ENCODE measurements at regions not wholly inside any gene's neighbourhood (a gene's known extent, or its start where the extent isn't known, plus 50 kb on each side); places are given as distances from the start of the nearest gene placed in this dataset.
"Not testable (repeated sequence)": the region's sequence is repeated elsewhere in the genome, so short reads cannot be mapped to it uniquely, and the experiment has no call there.

GRCh38 chr2:207437524-207438143 is 92.1 kb upstream of the CREB1 start:
- TF ChIP-seq, protein P1, sequence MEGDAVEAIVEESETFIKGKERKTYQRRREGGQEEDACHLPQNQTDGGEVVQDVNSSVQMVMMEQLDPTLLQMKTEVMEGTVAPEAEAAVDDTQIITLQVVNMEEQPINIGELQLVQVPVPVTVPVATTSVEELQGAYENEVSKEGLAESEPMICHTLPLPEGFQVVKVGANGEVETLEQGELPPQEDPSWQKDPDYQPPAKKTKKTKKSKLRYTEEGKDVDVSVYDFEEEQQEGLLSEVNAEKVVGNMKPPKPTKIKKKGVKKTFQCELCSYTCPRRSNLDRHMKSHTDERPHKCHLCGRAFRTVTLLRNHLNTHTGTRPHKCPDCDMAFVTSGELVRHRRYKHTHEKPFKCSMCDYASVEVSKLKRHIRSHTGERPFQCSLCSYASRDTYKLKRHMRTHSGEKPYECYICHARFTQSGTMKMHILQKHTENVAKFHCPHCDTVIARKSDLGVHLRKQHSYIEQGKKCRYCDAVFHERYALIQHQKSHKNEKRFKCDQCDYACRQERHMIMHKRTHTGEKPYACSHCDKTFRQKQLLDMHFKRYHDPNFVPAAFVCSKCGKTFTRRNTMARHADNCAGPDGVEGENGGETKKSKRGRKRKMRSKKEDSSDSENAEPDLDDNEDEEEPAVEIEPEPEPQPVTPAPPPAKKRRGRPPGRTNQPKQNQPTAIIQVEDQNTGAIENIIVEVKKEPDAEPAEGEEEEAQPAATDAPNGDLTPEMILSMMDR (IDR thresholded peaks at IDR 0.05; ENCODE audit: unreplicated experiment), result no peak
- DNase-seq, result no peak
- Mint-ChIP-seq H3K27ac (ENCODE audit: unreplicated experiment) (no peak overlapping the region), H3K27me3 (ENCODE audit: unreplicated experiment) (no peaks in the 10 kb centered on the region), H3K4me1 (ENCODE audit: low read depth, unreplicated experiment) (no peaks in the 10 kb centered on the region), H3K9me3 (ENCODE audit: low read depth, unreplicated experiment) (no peaks in the 10 kb centered on the region), H3K36me3 (ENCODE audit: insufficient read depth, unreplicated experiment) (no peaks in the 10 kb centered on the region), H3K4me3 (ENCODE audit: low read depth, unreplicated experiment) (no peak overlapping the region)
- BruUV-seq (replicated peaks), result no TSS peak
- CTCF ChIA-PET, result no interaction called here
- intact Hi-C loops (cut with micrococcal nuclease; ENCODE audit: unreplicated experiment), result no loop called here

- intact Hi-C loops (cut with micrococcal nuclease; ENCODE audit: unreplicated experiment), result no loop called here
- TF ChIP-seq, protein P1 (IDR thresholded peaks at IDR 0.05; ENCODE audit: unreplicated experiment), result no peak
Measured at GRCh38 chr2:207438414-207439126, 91.2 kb upstream of the CREB1 start.

DNA sequence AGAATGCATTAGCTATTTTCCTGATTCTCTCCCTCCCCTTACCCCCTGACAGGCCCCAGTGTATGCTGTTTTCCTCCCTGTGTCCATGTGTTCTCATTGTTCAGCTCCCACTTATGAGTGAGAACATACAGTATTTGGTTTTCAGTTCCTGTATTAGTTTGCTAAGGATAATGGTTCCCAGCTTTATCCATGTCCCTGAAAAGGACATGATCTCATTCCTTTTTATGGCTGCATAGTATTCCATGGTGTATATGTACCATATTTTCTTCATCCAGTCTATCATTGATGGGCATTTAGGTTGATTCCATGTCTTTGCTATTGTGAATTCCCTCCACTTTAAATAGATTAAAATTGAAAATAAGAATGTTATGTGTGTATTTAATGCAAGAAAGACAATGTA is 89.9 kb upstream of the CREB1 start:
- intact Hi-C loops (cut with micrococcal nuclease; ENCODE audit: unreplicated experiment); H3K36me3 Mint-ChIP-seq (ENCODE audit: insufficient read depth, unreplicated experiment); CTCF ChIA-PET; H3K4me3 Mint-ChIP-seq (ENCODE audit: low read depth, unreplicated experiment); H3K27me3 Mint-ChIP-seq (ENCODE audit: unreplicated experiment); BruUV-seq (replicated peaks); H3K27ac Mint-ChIP-seq (ENCODE audit: unreplicated experiment); H3K9me3 Mint-ChIP-seq (ENCODE audit: low read depth, unreplicated experiment); H3K4me1 Mint-ChIP-seq (ENCODE audit: low read depth, unreplicated experiment); DNase-seq: not testable (repeated sequence)

More at GRCh38 chr2:207438414-207439126, 91.2 kb upstream of the CREB1 start:
- Mint-ChIP-seq H3K27me3 (ENCODE audit: unreplicated experiment) (no peaks in the 10 kb centered on the region), H3K4me3 (ENCODE audit: low read depth, unreplicated experiment) (no peak overlapping the region), H3K9me3 (ENCODE audit: low read depth, unreplicated experiment) (no peaks in the 10 kb centered on the region), H3K4me1 (ENCODE audit: low read depth, unreplicated experiment) (no peaks in the 10 kb centered on the region), H3K36me3 (ENCODE audit: insufficient read depth, unreplicated experiment) (no peaks in the 10 kb centered on the region), H3K27ac (ENCODE audit: unreplicated experiment) (no peak overlapping the region)
- no peak for DNase-seq
- CTCF ChIA-PET, result no interaction called here
- BruUV-seq (replicated peaks), result no TSS peak

GRCh38 chr2:207444756-207445155 is 85.0 kb upstream of the CREB1 start:
- DNase-seq, result no peak
- Mint-ChIP-seq H3K36me3 (ENCODE audit: insufficient read depth, unreplicated experiment) (no peaks in the 10 kb centered on the region), H3K4me1 (ENCODE audit: low read depth, unreplicated experiment) (no peaks in the 10 kb centered on the region), H3K27me3 (ENCODE audit: unreplicated experiment) (no peaks in the 10 kb centered on the region), H3K4me3 (ENCODE audit: low read depth, unreplicated experiment) (no peak overlapping the region), H3K27ac (ENCODE audit: unreplicated experiment) (no peak overlapping the region), H3K9me3 (ENCODE audit: low read depth, unreplicated experiment) (no peaks in the 10 kb centered on the region)
- intact Hi-C loops (cut with micrococcal nuclease; ENCODE audit: unreplicated experiment), result no loop called here
- BruUV-seq (replicated peaks), result no TSS peak
- TF ChIP-seq, protein P1 (IDR thresholded peaks at IDR 0.05; ENCODE audit: unreplicated experiment), result no peak
- CTCF ChIA-PET, result no interaction called here

DNA sequence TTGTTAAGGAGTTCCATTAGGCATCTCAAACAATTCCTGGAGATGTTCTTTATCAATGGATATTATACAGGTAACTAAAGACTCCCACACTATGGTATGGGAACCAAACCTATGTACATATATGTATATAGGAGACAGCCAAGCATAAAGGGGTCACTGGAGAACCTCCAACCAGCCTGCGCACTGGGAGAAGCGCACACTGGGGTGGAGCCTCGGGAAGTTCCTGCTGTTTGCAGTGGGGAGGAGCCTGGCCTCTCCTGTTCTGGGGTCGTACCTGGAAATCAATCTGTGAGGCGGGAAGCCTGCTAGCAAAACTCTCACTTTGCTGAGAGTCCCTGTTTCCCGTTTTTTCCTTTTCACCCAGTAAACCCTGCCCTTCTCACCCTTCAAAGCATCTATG is 83.1 kb upstream of the CREB1 start:
- intact Hi-C loops (cut with micrococcal nuclease; ENCODE audit: unreplicated experiment), result no loop called here
- H3K9me3 Mint-ChIP-seq (ENCODE audit: low read depth, unreplicated experiment), result no peaks in the 10 kb centered on the region
- no peak overlapping the region for H3K4me3 Mint-ChIP-seq (ENCODE audit: low read depth, unreplicated experiment)
- CTCF ChIA-PET, result no interaction called here
- DNase-seq, result no peak
- H3K27me3 Mint-ChIP-seq (ENCODE audit: unreplicated experiment), result no peaks in the 10 kb centered on the region
- H3K36me3 Mint-ChIP-seq (ENCODE audit: insufficient read depth, unreplicated experiment), result no peaks in the 10 kb centered on the region
- no peak overlapping the region for H3K27ac Mint-ChIP-seq (ENCODE audit: unreplicated experiment)
- no TSS peak for BruUV-seq (replicated peaks)
- TF ChIP-seq, protein P1 (IDR thresholded peaks at IDR 0.05; ENCODE audit: unreplicated experiment), result no peak
- no peaks in the 10 kb centered on the region for H3K4me1 Mint-ChIP-seq (ENCODE audit: low read depth, unreplicated experiment)
